GM19324 (cell line): ENCODE measurements at regions not wholly inside any gene's neighbourhood (a gene's known extent, or its start where the extent isn't known, plus 50 kb on each side); places are given as distances from the start of the nearest gene placed in this dataset.
"Not testable (repeated sequence)": the region's sequence is repeated elsewhere in the genome, so short reads cannot be mapped to it uniquely, and the experiment has no call there.

Source experiments
- ATAC-seq: cut with Tn5 transposase; IDR thresholded peaks from one replicate; pipeline ENCODE4 v1.9.1; 2021; ENCODE audit warnings: mild to moderate bottlenecking, moderate library complexity; ENCODE audit not compliant: unreplicated experiment, low FRiP score

DNA sequence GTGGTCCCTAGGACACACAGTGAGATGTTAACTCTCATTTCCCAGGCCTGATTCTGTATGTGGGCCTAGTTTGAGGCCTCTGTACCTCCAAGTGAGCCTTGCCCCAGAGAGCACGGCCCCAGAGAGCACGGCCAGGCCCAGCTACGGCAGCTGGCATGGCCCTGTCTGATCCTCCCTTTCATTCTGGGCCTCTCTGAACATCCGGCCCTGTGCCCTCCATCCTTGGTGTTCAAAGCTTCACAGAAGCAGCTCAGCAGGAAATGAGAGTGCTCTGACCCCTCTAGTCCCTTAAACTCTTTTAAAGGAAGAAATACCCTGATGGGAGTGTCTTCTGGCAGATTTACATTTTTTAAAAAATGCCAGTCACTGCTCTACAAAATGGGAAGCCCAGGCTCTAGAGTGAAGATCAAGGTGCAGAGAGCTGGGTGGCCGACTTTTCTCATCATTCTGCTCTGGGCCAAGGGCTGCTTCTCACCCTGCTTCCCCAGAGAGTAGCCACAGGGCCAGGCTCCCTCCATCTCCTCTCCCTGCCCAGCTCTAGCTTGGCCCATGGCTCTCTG, 171.9 kb downstream of the RPS24 start:
- no peak for ATAC-seq

- ATAC-seq, result no peak
Measured at GRCh38 chr10:78207216-78207615, 173.6 kb downstream of the RPS24 start.

- no peak for ATAC-seq
Measured at GRCh38 chr10:78207776-78208175, 174.1 kb downstream of the RPS24 start.

DNA sequence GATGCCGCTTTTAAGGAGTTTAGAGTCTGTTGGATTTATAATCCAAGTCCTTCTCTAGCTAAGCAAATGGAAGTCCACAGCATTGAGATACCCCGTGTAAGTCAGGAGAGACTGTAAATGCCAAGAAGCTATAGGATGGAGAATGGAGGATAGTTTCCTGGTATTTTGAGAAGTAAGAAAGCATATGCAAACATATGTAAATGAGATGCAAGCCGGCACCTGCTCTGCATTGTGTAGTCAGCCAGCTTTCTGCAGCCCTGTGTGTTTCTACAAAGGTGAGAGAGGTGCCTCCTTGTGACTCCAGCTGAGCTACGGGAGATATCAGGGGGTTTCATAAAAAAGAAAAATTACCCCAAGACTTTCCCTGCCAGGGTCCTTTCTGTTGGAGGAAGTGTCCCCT, 176.3 kb downstream of the RPS24 start:
- no peak for ATAC-seq

DNA sequence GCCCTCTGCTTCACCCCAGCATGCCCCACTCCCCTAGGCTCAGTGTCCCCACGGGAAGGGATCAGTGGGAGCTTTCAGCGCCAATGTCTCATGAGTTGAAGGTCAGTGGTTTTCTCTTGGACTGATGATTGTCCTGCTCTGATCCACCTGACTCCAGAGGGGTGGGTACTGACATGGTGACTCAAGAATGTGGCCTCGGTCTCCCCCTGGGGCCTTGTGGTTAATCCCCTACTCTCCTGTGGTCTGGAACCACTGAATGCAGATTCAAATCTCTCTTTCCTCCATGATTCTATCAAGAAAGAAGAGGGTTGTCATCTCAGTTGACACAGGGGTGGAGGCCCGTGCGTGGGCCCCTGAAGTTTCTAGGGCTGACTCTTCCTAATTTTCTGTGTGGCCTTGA, 176.9 kb downstream of the RPS24 start:
- no peak for ATAC-seq

DNA sequence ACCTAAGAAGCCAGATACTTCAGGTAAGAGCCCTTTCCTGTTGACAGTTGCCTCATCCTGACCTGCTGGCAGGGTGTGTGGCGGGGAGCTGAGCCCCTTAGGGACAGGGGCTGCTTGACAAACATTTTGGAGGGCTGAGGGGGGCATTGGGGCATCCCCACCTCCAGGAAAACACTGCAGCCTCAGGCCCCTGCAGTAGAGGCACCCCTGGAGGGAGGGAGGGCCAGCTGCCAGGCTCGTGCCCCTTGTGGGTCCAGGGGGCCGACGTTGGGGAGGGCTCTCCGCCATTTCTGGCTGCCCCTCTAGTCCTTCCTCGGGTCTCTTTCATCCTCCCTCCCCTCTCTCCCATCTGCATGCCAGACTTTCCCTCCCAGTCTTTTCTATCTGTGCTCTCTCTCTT, 177.3 kb downstream of the RPS24 start:
- no peak for ATAC-seq

- no peak for ATAC-seq
Measured at GRCh38 chr10:78211561-78212051, 177.9 kb downstream of the RPS24 start.

- ATAC-seq, result no peak
Measured at GRCh38 chr10:78212060-78212785, 178.6 kb downstream of the RPS24 start.

- no peak for ATAC-seq
Measured at GRCh38 chr10:78212786-78213175, 179.1 kb downstream of the RPS24 start.

DNA sequence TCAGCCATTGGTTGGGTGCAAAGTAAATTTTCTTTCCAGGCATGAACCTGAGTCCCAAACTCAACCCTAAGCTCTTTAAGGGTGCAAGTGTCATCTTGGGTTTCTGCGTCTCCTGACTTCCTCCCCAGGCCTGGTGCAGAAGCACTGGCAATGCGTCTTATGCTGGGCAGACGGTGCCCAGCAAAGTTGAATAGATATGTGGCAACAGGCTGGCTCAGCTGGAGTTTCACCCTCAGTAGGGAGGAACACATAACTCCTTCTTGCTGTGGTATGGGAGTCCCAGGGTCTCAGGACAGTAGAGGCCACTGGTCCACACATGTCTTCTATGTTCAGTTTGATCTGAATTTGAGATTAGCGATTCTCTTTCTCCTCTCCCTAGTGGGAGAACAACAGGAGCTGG, 181.3 kb downstream of the RPS24 start:
- ATAC-seq, result no peak

GRCh38 chr10:78215645-78216044, 182.0 kb downstream of the RPS24 start:
- ATAC-seq, result no peak

- no peak for ATAC-seq
Measured at GRCh38 chr10:78217336-78217735, 183.7 kb downstream of the RPS24 start.

DNA sequence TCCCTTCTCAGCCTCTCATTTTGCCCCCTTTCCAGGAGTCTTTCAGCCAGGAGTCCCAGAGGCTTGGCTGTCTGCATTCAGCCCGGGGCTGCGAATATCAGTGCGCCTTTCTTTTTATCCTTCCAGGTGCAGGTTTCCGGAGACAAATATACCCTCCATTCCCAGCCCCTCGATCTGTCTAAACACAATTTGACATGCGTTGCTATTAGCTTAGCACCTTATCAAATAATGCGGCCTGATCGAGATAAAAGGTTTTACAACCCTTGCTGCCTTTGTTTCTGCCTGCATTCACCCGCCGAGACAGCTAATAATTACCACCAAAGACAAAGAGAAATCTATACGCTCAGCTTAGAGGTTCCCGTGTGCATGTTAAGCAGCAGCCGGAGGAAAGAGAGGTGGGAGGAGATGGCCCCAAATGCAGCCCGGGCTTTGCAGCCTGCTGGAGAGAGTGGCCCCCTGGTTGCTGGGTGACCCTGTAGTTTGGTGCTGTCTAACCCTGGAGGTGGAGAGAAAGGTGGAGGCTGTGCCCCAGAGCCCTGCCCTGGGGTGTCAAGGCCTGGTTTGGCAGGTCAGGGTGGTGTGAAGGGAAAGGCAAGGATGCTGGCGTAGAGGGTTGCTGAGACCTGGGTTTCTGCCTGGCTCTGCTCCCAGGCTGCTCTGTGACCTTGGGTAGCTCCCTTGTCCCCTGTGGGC, 185.3 kb downstream of the RPS24 start:
- ATAC-seq, result no peak

- ATAC-seq, result not testable (repeated sequence)
Measured at GRCh38 chr10:78219568-78219967, 185.9 kb downstream of the RPS24 start.

- no peak for ATAC-seq
Measured at GRCh38 chr10:78220781-78221180, 187.1 kb downstream of the RPS24 start.

DNA sequence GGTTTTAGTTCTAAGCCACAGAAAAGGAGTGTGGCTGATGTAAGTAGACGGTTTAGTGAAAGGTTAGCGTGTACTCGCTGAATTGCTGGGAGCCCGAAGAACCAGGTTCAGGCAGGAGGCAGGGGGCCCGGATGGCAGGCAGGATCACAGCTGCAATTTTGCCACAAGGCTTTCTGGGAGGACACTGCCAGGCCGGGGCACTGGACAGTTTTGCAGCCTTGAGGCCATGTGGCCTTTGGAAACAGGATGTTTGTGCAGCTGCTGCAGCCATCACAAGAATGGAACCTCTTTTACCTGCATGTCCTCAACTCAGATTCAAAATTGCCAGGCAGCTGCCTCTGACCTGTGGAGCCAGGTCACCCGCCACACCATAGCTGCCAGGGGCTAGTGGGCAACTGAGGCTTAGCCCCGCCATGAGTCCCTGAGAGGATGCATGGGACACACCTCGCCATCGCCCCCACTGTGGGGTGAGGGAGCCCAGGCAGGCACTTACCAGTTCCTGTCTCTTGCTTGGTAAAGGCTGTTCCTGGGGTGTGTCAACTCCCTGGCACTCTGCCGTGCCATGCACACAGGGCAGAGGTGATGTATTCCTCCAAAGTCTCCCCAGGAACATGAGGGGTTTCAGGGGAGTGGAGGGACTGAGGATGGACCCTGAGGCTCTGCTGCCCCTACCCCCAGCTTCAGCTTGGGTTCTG, 188.6 kb downstream of the RPS24 start:
- no peak for ATAC-seq

DNA sequence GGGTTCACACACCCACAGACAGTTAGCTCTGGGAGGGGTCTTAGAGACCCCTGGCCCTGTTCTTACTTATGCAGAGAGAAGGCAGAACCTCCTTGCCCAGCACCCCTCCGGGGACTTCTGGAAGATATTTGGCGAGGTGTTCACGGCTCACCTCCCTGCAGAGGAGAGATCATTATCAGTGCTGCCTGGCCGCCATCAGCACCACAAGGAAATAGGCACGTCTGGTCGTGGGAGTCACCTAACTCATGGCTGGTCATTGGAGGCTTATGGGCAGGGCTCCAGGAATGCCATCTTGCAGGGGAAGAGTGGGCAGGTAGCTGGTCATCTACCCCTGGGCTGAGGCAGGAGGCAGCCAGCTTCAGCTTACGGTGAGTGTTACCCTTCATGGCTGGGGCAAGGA, 189.4 kb downstream of the RPS24 start:
- ATAC-seq, result no peak

DNA sequence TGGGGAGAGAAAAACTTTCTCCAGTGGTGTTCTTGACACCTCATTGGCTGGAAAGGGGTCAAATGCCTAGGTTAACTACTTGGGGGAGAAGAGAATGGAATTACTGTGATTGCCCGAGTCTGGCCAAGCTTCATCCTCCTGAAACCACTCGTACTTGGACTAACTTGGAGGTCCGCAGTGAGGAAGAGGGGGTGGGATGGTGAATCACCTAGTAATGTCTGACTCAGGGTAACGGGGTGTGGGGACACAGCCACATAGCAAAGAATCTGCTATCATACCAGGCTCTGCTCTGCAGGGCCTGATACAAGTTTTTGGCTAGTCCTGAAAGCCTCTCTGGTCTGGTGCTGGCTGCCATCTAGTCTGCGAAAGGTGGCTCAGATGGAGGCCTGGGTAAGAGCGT, 190.9 kb downstream of the RPS24 start:
- ATAC-seq, result no peak

DNA sequence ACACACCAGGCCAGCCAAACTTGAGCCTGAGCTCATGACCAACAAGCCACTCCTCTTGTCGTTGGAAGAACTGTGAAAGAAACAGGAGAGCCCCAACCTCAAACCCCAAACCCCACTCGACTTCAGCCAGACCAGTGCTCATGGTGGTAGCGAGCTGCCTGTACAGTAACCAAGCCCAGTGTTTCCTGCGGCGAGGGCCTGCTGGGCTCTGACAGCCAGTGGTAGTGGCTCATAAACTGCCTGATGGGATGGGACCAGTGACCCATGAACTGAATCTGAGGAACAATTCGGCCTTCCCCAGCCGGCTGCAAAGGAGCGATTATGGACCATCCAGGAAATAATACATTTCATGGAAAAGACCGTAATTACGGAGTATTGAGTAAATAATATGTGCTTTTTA, 191.9 kb downstream of the RPS24 start:
- ATAC-seq, result no peak

DNA sequence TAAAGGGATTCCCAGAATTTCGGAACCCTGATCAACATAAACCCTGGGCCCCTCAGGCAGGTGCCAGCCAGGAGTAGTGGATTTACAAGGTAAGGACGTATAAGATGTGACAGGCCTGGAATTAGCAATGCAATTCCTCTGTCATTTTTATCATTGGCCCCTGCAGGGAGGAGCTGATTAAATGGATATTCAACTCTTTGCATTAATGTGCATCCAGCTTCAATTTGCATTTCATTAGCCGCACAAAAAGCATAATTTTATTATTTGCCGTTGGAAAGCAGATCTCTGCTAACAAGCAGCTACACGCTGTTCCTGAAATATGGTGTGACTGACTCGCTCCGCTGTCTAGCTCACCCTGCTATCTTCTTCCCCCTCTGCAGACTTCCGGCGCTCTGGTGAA, 195.8 kb downstream of the RPS24 start:
- no peak for ATAC-seq

GRCh38 chr10:78229950-78230675, 196.4 kb downstream of the RPS24 start:
- ATAC-seq, result no peak
